Prostate gland (tissue), 2 donors: ENCODE measurements at regions not wholly inside any gene's neighbourhood (a gene's known extent, or its start where the extent isn't known, plus 50 kb on each side); places are given as distances from the start of the nearest gene placed in this dataset.

Source experiments
- CTCF ChIP-seq, 4 experiments: fragments of 200-600 bp in 2 of 4; fragments of 450-650 bp in 2 of 4; sonication (generic) in 2 of 4; IDR thresholded peaks; 1 replicate in 3 of 4; 2 replicates in 1 of 4; pipeline ENCODE4 v1.5.1; 2016 to 2019; ENCODE audit warnings: antibody characterized with exemption in 4 of 4, mild to moderate bottlenecking in 2 of 4, moderate library complexity in 2 of 4
- POLR2A ChIP-seq: fragments of 450-650 bp; IDR thresholded peaks from one replicate; pipeline ENCODE4 v1.6.1; 2016; ENCODE audit warnings: antibody characterized with exemption, mild to moderate bottlenecking

GRCh38 chr10:116006508-116006907 lies 266.5 kb downstream of the GFRA1 start:
- TF ChIP-seq CTCF (IDR thresholded peaks at IDR 0.05), result no peak
- TF ChIP-seq POLR2A, result no peak
